HCT116 (cell line): ENCODE measurements at regions not wholly inside any gene's neighbourhood (a gene's known extent, or its start where the extent isn't known, plus 50 kb on each side); places are given as distances from the start of the nearest gene placed in this dataset.

Experiments
- ATAC-seq: fragments of 200-7000 bp; cut with Tn5 transposase; 2 replicates; pipeline ENCODE4 v1.9.1; 2020; ENCODE audit warnings: mild to moderate bottlenecking, moderate library complexity
- BruUV-seq: library from RNA; stranded (reverse); fragments of 400-500 nt; replicated peaks from 2 replicates; lab custom pipeline; 2021; lab: Mats Ljungman, UMichigan
- CTCF ChIA-PET: fragments of 300-600 bp; sonication (Branson Sonifier 250); formaldehyde crosslinking; loops from one replicate; lab custom pipeline; 2021; ENCODE audit warnings: antibody characterized with exemption; lab: Charles Lee
- POLR2A ChIA-PET: fragments of 300-600, 350-600 bp; sonication (Branson Sonifier 250); formaldehyde crosslinking; loops from one replicate; lab custom pipeline; 2021; ENCODE audit warnings: antibody characterized with exemption; lab: Charles Lee
- RAD21 ChIA-PET, 2 experiments: fragments of 300-600 bp; sonication (Branson Sonifier 250); formaldehyde crosslinking; loops; one replicate each; lab custom pipeline; 2023; ENCODE audit warnings: low total read pairs in 2 of 2; ENCODE audit not compliant: uncharacterized antibody in 2 of 2, unreplicated experiment in 2 of 2, low non-redundant PET in 1 of 2; lab: Charles Lee
- DNase-seq: peaks from one replicate; pipeline ENCODE4 v3.0.0-alpha.2; 2010; ENCODE audit warnings: low read depth, low spot score
- H2AFZ ChIP-seq: fragments of 200-600 bp; shearing (Covaris generic), sonication (generic); 2 replicates; pipeline ENCODE4 v1.6.1; 2017; ENCODE audit warnings: low read depth, mixed run types, mixed read lengths, antibody characterized with exemption, low read length; ENCODE audit not compliant: poor library complexity, severe bottlenecking
- H3K27ac ChIP-seq: 2 replicates; pipeline ENCODE4 v1.5.1; 2012; ENCODE audit warnings: low read depth, low read length
- H3K27me3 ChIP-seq: fragments of 200-600 bp; sonication (generic); 2 replicates; pipeline ENCODE4 v1.6.1; 2016; ENCODE audit warnings: mixed run types, low read length, mixed read lengths; ENCODE audit not compliant: insufficient read depth
- H3K36me3 ChIP-seq, 2 experiments: fragments of 200-500 bp in 1 of 2; fragments of 200-600 bp in 1 of 2; sonication (Bioruptor generic) in 1 of 2; sonication (generic) in 1 of 2; 2 replicates each; pipeline versions ENCODE4 v1.5.1 to v1.6.1; 2014 to 2016; ENCODE audit warnings: low read length in 2 of 2, inconsistent platforms in 1 of 2, mixed read lengths in 1 of 2, mixed run types in 1 of 2; ENCODE audit not compliant: insufficient read depth in 2 of 2, control insufficient read depth in 1 of 2
- H3K4me1 ChIP-seq, 2 experiments: fragments of 200-600 bp in 1 of 2; sonication (generic) in 1 of 2; 2 replicates each; pipeline versions ENCODE4 v1.5.1 to v1.6.1; 2012 to 2017; ENCODE audit warnings: low read length in 2 of 2, inconsistent platforms in 1 of 2, mild to moderate bottlenecking in 1 of 2, mixed read lengths in 1 of 2, mixed run types in 1 of 2, moderate library complexity in 1 of 2; ENCODE audit not compliant: insufficient read depth in 2 of 2, control insufficient read depth in 1 of 2
- H3K4me2 ChIP-seq: fragments of 200-600 bp; sonication (generic); 2 replicates; pipeline ENCODE4 v1.6.1; 2017; ENCODE audit warnings: mixed run types, low read length, mixed read lengths
- H3K4me3 ChIP-seq, 2 experiments: fragments of 200-600 bp in 1 of 2; sonication (generic) in 1 of 2; replicated peaks in 1 of 2; 2 replicates each; pipeline ENCODE4 v1.5.1; 2011 to 2016; ENCODE audit warnings: low read length in 2 of 2, control low read depth in 1 of 2, low read depth in 1 of 2, mild to moderate bottlenecking in 1 of 2, mixed read lengths in 1 of 2, mixed run types in 1 of 2
- H3K79me2 ChIP-seq: fragments of 200-600 bp; sonication (generic); 2 replicates; pipeline ENCODE4 v1.6.1; 2017; ENCODE audit warnings: mild to moderate bottlenecking, mixed run types, low read length, moderate library complexity, mixed read lengths; ENCODE audit not compliant: insufficient read depth
- H3K9ac ChIP-seq: fragments of 200-600 bp; sonication (generic); 2 replicates; pipeline ENCODE4 v1.6.1; 2016; ENCODE audit warnings: low read length, mixed read lengths
- H3K9me2 ChIP-seq: fragments of 200-600 bp; sonication (generic), shearing (Covaris generic); 2 replicates; pipeline ENCODE4 v1.6.1; 2017; ENCODE audit warnings: mixed run types, mild to moderate bottlenecking, moderate library complexity; ENCODE audit not compliant: insufficient read depth
- H3K9me3 ChIP-seq, 2 experiments: fragments of 200-500 bp in 1 of 2; fragments of 200-600 bp in 1 of 2; sonication (Bioruptor generic) in 1 of 2; sonication (generic) in 1 of 2; 2 replicates each; pipeline ENCODE4 v1.6.1; 2014 to 2017; ENCODE audit warnings: low read length in 2 of 2, mixed read lengths in 2 of 2, inconsistent platforms in 1 of 2, low read depth in 1 of 2, mild to moderate bottlenecking in 1 of 2, mixed run types in 1 of 2, moderate library complexity in 1 of 2; ENCODE audit not compliant: control insufficient read depth in 1 of 2, insufficient read depth in 1 of 2
- H4K20me1 ChIP-seq: fragments of 200-600 bp; sonication (generic), shearing (Covaris generic); 2 replicates; pipeline ENCODE4 v1.6.1; 2017; ENCODE audit warnings: mixed run types, mild to moderate bottlenecking, moderate library complexity; ENCODE audit not compliant: insufficient read depth
- ATF3 ChIP-seq: IDR thresholded peaks from 2 replicates; pipeline ENCODE4 v1.6.1; 2012
- CBX3 ChIP-seq: IDR thresholded peaks from 2 replicates; pipeline ENCODE4 v1.6.1; 2012; ENCODE audit warnings: low read depth
- EGR1 ChIP-seq: IDR thresholded peaks from 2 replicates; pipeline ENCODE4 v1.6.1; 2012; ENCODE audit warnings: low read depth
- ELF1 ChIP-seq: IDR thresholded peaks from 2 replicates; pipeline ENCODE4 v1.6.1; 2012; ENCODE audit warnings: low read depth, borderline replicate concordance
- EZH2 ChIP-seq: fragments of 200-600 bp; sonication (generic); IDR thresholded peaks from 2 replicates; pipeline ENCODE4 v1.6.1; 2017; ENCODE audit warnings: antibody characterized with exemption, mixed run types
- EZH2phosphoT487 ChIP-seq: fragments of 200-600 bp; IDR thresholded peaks from 2 replicates; pipeline ENCODE4 v1.6.1; 2018; ENCODE audit warnings: antibody characterized with exemption, borderline replicate concordance
- FOSL1 ChIP-seq: IDR thresholded peaks from 2 replicates; pipeline ENCODE4 v1.6.1; 2012; ENCODE audit warnings: low read depth
- JUND ChIP-seq: IDR thresholded peaks from 2 replicates; pipeline ENCODE4 v1.6.1; 2012
- POLR2A ChIP-seq: IDR thresholded peaks from 2 replicates; pipeline ENCODE4 v1.7.0; 2011; ENCODE audit warnings: borderline replicate concordance; ENCODE audit not compliant: insufficient read depth, insufficient read length; ENCODE audit errors: extremely low read depth
- RAD21 ChIP-seq: IDR thresholded peaks from 2 replicates; pipeline ENCODE4 v1.6.1; 2012; ENCODE audit warnings: low read depth, mild to moderate bottlenecking
- SIN3A ChIP-seq: IDR thresholded peaks from 2 replicates; pipeline ENCODE4 v1.6.1; 2012; ENCODE audit warnings: low read depth
- SP1 ChIP-seq: IDR thresholded peaks from 2 replicates; pipeline ENCODE4 v1.6.1; 2012; ENCODE audit warnings: low read depth
- SRF ChIP-seq: IDR thresholded peaks from 2 replicates; pipeline ENCODE4 v1.6.1; 2012; ENCODE audit warnings: low read depth
- TCF7L2 ChIP-seq: IDR thresholded peaks from 2 replicates; pipeline ENCODE4 v1.7.0; 2011; ENCODE audit warnings: borderline replicate concordance, inconsistent platforms; ENCODE audit not compliant: insufficient read depth, insufficient read length; ENCODE audit errors: extremely low read depth
- ZBTB33 ChIP-seq: IDR thresholded peaks from 2 replicates; pipeline ENCODE4 v1.6.1; 2011; ENCODE audit warnings: mild to moderate bottlenecking, low read length, moderate library complexity; ENCODE audit not compliant: insufficient replicate concordance; ENCODE audit errors: extremely low read depth
- ZFX ChIP-seq: fragments of 450-650 bp; IDR thresholded peaks from 2 replicates; pipeline ENCODE4 v1.6.1; 2017
- ZNF274 ChIP-seq: fragments of 200-500 bp; sonication (Bioruptor generic); IDR thresholded peaks from 2 replicates; pipeline ENCODE4 v1.6.1; 2014; ENCODE audit warnings: mild to moderate bottlenecking, low read depth, low read length, inconsistent platforms
- intact Hi-C: fragments of 100-400 bp; cut with micrococcal nuclease; formaldehyde crosslinking; loops from 2 replicates; pipeline ENCODE4 v1.10.0; 2022
- TF ChIP-seq, protein P1 (sequence below): IDR thresholded peaks from 2 replicates; pipeline ENCODE4 v1.6.1; 2012
- TF ChIP-seq, protein P2 (sequence below), 3 experiments: fragments of 200-600 bp in 1 of 3; sonication (generic) in 1 of 3; IDR thresholded peaks in 2 of 3; conservative IDR thresholded peaks in 1 of 3; 2 replicates each; pipeline ENCODE4 v1.5.1; 2012 to 2017; ENCODE audit warnings: low read depth in 2 of 3, low read length in 2 of 3, antibody characterized with exemption in 1 of 3, borderline replicate concordance in 1 of 3, control low read depth in 1 of 3, mild to moderate bottlenecking in 1 of 3, mixed read lengths in 1 of 3, mixed run types in 1 of 3, moderate library complexity in 1 of 3; ENCODE audit not compliant: insufficient read depth in 1 of 3

GRCh38 chrX:10821293-10821692 is 200.9 kb upstream of the MID1 start:
- POLR2A ChIA-PET: no interaction called here
- H3K79me2 ChIP-seq: no peaks in the 10 kb centered on the region
- no peaks in the 10 kb centered on the region for H3K9me3 ChIP-seq
- no peaks in the 10 kb centered on the region for H3K36me3 ChIP-seq
- H3K9ac ChIP-seq: no peak overlapping the region
- H3K27ac ChIP-seq: no peak overlapping the region
- no peak for TF ChIP-seq ATF3
- intact Hi-C loops: no loop called here
- no peak for ATAC-seq
- H4K20me1 ChIP-seq: no peaks in the 10 kb centered on the region
- no peak overlapping the region for H3K4me3 ChIP-seq
- no peak overlapping the region for H2AFZ ChIP-seq
- CTCF ChIA-PET: no interaction called here
- BruUV-seq: no TSS peak
- no peak overlapping the region for H3K4me2 ChIP-seq
- H3K4me1 ChIP-seq: no peaks in the 10 kb centered on the region
- no peaks in the 10 kb centered on the region for H3K27me3 ChIP-seq
- no peaks in the 10 kb centered on the region for H3K9me2 ChIP-seq
- no peak for DNase-seq
- RAD21 ChIA-PET: no interaction called here

GRCh38 chrX:10828036-10828435 is 207.7 kb upstream of the MID1 start:
- ChIA-PET CTCF (no interaction called here), POLR2A (no interaction called here), RAD21 (no interaction called here)
- TF ChIP-seq, protein P1, sequence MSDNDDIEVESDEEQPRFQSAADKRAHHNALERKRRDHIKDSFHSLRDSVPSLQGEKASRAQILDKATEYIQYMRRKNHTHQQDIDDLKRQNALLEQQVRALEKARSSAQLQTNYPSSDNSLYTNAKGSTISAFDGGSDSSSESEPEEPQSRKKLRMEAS: no peak
- TF ChIP-seq RAD21 (no peak), ZBTB33 (no peak), CBX3 (no peak), JUND (no peak), ZNF274 (no peak), EGR1 (no peak), SRF (no peak), SIN3A (no peak), TCF7L2 (no peak), POLR2A (no peak), ZFX (no peak), SP1 (no peak), EZH2phosphoT487 (no peak), FOSL1 (no peak), ATF3 (no peak), EZH2 (no peak), ELF1 (no peak)
- TF ChIP-seq, protein P2, sequence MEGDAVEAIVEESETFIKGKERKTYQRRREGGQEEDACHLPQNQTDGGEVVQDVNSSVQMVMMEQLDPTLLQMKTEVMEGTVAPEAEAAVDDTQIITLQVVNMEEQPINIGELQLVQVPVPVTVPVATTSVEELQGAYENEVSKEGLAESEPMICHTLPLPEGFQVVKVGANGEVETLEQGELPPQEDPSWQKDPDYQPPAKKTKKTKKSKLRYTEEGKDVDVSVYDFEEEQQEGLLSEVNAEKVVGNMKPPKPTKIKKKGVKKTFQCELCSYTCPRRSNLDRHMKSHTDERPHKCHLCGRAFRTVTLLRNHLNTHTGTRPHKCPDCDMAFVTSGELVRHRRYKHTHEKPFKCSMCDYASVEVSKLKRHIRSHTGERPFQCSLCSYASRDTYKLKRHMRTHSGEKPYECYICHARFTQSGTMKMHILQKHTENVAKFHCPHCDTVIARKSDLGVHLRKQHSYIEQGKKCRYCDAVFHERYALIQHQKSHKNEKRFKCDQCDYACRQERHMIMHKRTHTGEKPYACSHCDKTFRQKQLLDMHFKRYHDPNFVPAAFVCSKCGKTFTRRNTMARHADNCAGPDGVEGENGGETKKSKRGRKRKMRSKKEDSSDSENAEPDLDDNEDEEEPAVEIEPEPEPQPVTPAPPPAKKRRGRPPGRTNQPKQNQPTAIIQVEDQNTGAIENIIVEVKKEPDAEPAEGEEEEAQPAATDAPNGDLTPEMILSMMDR (IDR thresholded peaks at IDR 0.05 in 2 of 3, conservative IDR thresholded peaks at IDR 0.05 in 1 of 3; ENCODE audit: borderline replicate concordance in 1 of 3, insufficient read depth in 1 of 3, low read depth in 2 of 3, low read length in 2 of 3): no peak
- Histone ChIP-seq H3K4me1 (no peaks in the 10 kb centered on the region), H3K4me3 (no peak overlapping the region), H3K9ac (no peak overlapping the region), H3K36me3 (no peaks in the 10 kb centered on the region), H3K27ac (no peak overlapping the region), H3K9me3 (no peaks in the 10 kb centered on the region), H3K4me2 (no peak overlapping the region), H4K20me1 (no peaks in the 10 kb centered on the region), H3K79me2 (no peaks in the 10 kb centered on the region), H3K27me3 (no peaks in the 10 kb centered on the region), H3K9me2 (no peaks in the 10 kb centered on the region), H2AFZ (no peak overlapping the region)
- intact Hi-C loops: no loop called here
- ATAC-seq: no peak
- no TSS peak for BruUV-seq
- no peak for DNase-seq
